ENCODE measurements at regions not wholly inside any gene's neighbourhood (a gene's known extent, or its start where the extent isn't known, plus 50 kb on each side); places are given as distances from the start of the nearest gene placed in this dataset.
A peak's percentile ranks its signal among the peaks of the same experiment; 100 is the strongest.

DNA sequence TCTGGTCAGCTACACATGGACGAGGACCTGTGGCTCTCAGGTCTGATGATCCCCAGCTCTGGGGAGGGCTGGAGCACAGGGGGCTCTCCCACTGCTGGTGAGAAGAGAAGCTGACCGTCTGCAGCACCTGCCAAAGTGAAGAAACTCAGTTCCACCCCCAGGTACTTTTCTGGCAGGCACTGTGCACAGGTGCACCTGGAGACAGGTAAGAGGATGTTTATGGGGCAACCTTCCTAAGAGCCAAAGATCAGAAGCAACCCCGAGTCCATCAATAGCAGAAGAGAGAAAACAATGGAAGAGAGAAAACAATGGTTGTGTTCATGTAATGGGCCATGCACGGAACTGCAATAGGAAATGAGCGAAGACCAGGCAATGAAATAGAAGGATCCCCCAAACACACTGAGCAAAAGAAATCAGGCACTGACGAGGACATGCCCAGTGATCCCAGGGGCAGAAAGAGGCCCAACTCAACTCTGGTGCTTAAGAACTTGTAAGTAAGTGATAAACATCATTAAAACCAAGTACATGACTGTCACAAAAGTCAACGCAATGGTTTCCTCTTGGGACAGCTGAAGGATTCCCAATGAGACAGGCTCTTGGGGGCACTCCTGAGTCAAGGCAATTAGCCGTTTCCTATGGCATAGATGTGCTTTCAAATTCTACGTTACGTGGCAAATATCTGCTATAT is 95.0 kb upstream of the ALDH1A3 start:
- H3K27ac Mint-ChIP-seq, result no peak overlapping the region
- no peaks in the 10 kb centered on the region for H3K9me3 Mint-ChIP-seq
- H3K4me1 Mint-ChIP-seq (ENCODE audit: low read depth), result no peaks in the 10 kb centered on the region
- no peaks in the 10 kb centered on the region for H3K27me3 Mint-ChIP-seq (ENCODE audit: low read depth)
- H3K4me3 Mint-ChIP-seq, result no peak overlapping the region
- H3K36me3 Mint-ChIP-seq (ENCODE audit: low read depth), result no peaks in the 10 kb centered on the region
- no peak for DNase-seq (ENCODE audit: low spot score)

DNA sequence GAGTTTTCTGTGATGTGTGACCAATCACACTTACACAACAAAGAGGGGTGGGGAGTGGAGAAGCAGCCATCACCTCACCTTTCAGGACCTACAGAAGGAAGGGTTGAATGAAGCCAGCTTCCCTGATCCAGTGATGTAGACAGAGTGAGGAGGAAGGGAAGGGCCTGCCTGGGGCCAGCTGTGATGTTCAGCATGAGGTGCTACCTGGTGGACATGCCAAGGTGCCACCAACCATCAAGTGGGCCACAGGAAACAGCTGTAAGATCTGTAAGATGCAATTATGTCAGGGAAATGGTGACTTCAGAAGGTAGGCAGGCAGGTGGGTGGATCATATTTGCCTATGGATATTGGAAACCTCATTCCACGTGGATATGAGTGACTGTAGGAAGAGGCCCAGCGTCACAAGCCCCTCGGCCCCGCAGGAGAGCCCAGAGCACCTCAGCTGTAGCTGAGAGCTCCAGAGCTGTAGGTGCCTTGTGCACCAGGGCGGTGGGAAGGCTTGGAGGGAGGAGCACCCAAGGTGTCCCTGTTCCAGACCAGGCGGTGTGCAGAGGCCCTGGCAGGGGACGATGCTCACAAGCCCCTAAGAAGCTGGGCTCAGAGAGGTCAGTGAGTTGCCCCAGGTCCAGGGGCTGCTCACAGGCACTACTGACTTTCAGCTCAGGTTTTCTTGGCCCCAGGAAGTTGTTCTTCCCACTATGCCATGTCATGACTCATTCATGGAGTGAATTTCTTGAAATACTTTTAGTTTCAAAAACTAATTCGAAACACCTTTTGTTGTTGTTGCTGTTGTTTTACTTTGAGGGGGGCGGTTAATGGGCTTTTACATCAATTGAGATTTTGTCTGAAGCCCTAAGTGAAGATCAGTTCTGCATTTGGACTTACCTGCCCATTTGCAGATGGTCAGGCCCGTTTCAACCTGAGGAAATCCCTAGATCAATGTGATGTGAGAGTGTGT is 94.2 kb upstream of the ALDH1A3 start:
- no peak overlapping the region for H3K27ac Mint-ChIP-seq
- H3K4me1 Mint-ChIP-seq (ENCODE audit: low read depth), result no peaks in the 10 kb centered on the region
- H3K27me3 Mint-ChIP-seq (ENCODE audit: low read depth), result no peaks in the 10 kb centered on the region
- H3K36me3 Mint-ChIP-seq (ENCODE audit: low read depth), result no peaks in the 10 kb centered on the region
- no peak overlapping the region for H3K4me3 Mint-ChIP-seq
- H3K9me3 Mint-ChIP-seq, result no peaks in the 10 kb centered on the region
- no peak for DNase-seq (ENCODE audit: low spot score)

DNA sequence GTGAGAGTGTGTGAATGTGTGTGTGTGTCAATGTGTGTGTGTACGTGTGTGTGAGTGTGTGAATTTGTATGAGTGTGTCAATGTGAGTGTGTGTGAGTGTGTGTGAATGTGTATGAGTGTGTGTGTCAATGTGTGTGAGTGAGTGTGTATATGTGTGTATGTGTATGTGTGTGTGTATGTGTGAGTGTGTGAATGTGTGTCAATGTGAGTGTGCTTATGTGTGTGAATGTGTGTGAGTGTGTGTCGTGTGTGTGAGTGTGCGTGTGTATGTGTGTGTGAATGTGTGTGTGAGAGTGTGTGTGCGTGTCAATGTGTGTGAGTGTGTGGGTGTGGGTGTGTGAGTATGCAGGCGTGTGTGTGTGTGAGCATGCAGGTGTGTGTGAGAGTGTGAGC is 93.5 kb upstream of the ALDH1A3 start:
- DNase-seq (ENCODE audit: low spot score), result no peak
- Mint-ChIP-seq H3K4me3 (no peak overlapping the region), H3K4me1 (ENCODE audit: low read depth) (no peaks in the 10 kb centered on the region), H3K27me3 (ENCODE audit: low read depth) (no peaks in the 10 kb centered on the region), H3K27ac (no peak overlapping the region), H3K36me3 (ENCODE audit: low read depth) (no peaks in the 10 kb centered on the region), H3K9me3 (no peaks in the 10 kb centered on the region)

DNA sequence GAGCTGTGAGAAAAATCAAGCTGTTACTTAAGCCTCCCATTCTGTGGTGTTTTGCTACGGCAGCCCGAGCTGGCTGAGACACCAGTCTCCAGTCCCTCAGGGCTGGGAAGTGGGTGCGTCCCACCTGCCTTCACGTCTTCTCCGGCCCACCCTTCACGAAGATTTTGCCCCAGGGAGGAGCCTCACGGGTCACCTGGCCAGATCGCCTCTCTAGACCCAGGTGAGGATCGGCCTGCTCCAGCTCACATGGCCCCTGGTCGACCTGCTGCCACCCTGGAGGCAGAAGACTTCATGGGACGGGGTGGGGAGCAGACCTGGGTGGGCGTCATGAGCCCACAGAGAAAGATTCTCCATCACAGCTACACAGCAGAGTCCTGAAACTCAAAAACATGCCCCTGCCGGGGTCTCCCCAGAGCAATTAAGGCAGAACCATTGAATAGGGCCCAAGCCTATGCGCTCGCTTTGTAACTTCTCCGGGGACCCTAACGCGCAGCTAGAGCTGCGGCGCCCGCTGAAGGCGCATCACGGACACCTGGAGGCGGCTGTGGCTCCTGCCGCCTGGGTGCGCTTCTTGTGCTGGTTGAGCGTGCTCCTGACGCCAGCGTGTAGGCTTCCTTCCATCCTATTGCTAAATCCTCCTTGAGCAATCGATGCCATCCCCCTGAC is 92.6 kb upstream of the ALDH1A3 start:
- no peak for DNase-seq (ENCODE audit: low spot score)
- Mint-ChIP-seq H3K27me3 (ENCODE audit: low read depth) (no peaks in the 10 kb centered on the region), H3K4me1 (ENCODE audit: low read depth) (no peaks in the 10 kb centered on the region)

DNA sequence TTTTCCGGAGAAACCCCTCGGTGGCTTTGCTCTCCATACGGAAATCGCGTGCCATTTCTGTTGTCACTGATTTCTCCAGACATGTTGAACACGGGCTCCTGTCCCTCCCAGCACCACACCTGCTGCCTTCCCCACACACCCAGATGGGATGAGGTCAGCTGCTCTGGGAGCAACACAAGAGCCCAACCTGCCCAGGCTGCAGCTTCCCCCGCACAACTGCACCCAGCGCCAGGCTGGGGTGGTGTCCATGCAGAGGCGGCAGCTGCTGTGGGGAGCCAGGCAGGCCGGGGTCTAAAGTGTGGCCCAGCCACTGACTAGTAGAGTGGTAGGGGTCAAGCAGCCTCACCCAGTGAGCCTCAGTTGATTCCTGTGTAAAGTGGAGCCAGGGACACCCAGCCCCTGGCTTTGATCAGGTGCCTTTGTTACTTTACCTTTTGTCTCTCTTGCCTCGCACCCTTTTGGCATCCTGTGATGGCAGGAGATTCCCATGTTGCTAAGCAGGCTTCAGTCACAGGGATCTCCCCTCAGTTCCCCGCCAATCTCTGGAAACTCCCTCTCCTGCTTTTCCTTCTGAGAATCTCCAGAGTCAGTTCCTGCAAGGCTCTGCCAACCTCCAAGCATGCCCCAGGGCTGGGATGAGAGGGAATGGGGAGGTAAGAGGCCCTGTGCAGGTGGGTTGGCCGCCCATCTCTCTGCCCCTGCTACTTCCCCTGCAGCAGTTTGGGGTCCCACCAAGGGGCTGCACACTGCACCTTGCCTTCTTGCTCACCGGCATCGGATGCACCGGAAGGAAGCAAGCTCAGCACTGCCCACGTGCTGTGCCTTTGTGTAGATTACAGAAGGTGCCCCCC is 91.8 kb upstream of the ALDH1A3 start:
- Mint-ChIP-seq H3K4me3 (no peak overlapping the region), H3K27me3 (ENCODE audit: low read depth) (peaks cover 5% of the 10 kb centered on the region), H3K36me3 (ENCODE audit: low read depth) (no peaks in the 10 kb centered on the region), H3K9me3 (no peaks in the 10 kb centered on the region), H3K27ac (no peak overlapping the region), H3K4me1 (ENCODE audit: low read depth) (no peaks in the 10 kb centered on the region)
- DNase-seq (ENCODE audit: low spot score), result no peak

More for the DNA sequence above, 92.6 kb upstream of the ALDH1A3 start:
- H3K36me3 Mint-ChIP-seq (ENCODE audit: low read depth), result no peaks in the 10 kb centered on the region
- no peak overlapping the region for H3K27ac Mint-ChIP-seq
- no peaks in the 10 kb centered on the region for H3K9me3 Mint-ChIP-seq
- H3K4me3 Mint-ChIP-seq, result no peak overlapping the region

DNA sequence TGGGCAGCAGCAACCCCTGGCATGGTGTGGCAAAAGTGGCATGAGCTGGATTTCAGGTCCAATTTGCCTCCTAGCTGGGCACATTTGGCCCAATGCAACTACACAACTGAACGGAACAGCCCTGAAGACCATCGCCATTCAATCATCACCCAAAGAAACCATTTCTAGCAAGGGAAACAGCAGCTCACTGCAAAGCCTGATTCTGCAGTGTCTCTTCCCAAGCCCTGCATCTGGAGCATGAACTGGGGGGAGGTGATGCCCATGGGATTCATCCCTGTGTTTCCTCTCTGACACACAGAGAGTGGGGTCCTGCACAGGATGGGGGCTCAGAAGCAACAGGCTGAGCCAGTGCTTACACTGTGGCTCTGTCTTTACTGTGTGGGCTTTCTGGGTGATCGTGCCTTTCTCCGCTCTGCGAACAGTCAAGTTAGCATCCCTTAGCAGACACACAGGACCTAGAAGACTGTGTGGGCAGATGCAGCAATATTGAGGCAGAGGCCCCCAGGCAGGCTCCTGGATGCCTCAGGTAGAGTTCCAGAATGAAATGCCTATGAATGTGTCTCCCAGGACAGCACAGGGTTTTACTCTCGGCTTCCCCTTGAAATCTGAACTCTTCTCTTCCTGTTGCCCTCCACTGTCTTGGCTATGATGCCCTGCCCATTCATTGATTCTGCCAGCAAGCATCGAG is 91.1 kb upstream of the ALDH1A3 start:
- Mint-ChIP-seq H3K9me3 (no peaks in the 10 kb centered on the region), H3K27me3 (ENCODE audit: low read depth) (peaks cover 5% of the 10 kb centered on the region), H3K36me3 (ENCODE audit: low read depth) (no peaks in the 10 kb centered on the region), H3K27ac (no peak overlapping the region), H3K4me3 (no peak overlapping the region), H3K4me1 (ENCODE audit: low read depth) (no peaks in the 10 kb centered on the region)
- DNase-seq (ENCODE audit: low spot score), result no peak

DNA sequence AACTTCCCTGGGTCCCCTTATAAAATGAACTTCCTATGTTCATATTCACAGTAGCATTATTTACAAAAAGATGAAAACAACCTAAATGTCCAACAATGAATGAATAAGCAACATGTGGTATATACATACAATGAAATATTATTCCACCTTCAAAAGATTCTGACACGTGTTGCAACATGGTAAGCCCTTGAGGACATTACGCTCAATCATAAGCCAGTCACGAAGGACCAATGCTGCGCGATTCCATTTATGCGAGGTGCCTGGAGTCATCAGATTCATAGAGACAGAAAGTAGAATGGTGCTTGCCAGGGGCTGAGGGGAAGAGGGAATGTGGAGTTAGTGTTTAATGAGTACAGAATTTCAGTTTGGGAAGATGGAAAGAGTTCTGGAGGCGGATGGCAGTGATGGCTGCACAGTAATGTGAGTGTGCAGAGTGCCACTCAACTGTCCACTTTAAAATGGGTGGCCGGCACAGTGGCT is 88.8 kb upstream of the ALDH1A3 start:
- peaks cover 14% of the 10 kb centered on the region for H3K27me3 Mint-ChIP-seq (ENCODE audit: low read depth)
- no peak overlapping the region for H3K27ac Mint-ChIP-seq
- H3K4me3 Mint-ChIP-seq, result no peak overlapping the region
- H3K36me3 Mint-ChIP-seq (ENCODE audit: low read depth), result no peaks in the 10 kb centered on the region
- DNase-seq (ENCODE audit: low spot score), result no peak
- H3K4me1 Mint-ChIP-seq (ENCODE audit: low read depth), result no peaks in the 10 kb centered on the region
- no peaks in the 10 kb centered on the region for H3K9me3 Mint-ChIP-seq

DNA sequence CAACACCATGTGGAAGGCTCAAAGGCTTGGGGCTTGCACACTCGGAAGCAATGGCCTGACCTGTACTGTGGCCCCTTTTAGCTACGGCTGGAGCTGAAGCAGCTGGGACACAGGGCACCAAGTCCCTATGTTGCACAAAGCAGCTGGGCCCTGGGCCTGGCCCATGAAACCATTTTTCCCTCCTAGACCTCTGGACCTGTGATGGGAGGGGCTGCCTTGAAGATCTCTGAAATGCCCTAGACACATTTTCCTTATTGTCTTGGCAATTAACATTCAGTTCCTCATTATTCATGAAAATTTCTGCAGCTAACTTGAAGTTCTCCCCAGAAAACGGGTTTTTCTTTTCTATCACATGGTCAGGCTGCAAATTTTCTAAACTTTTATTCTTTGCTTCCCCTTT is 85.6 kb upstream of the ALDH1A3 start:
- H3K27ac Mint-ChIP-seq, result no peak overlapping the region
- peaks cover 16% of the 10 kb centered on the region for H3K27me3 Mint-ChIP-seq (ENCODE audit: low read depth)
- DNase-seq (ENCODE audit: low spot score), result peak; percentile 1
- no peaks in the 10 kb centered on the region for H3K9me3 Mint-ChIP-seq
- H3K4me3 Mint-ChIP-seq, result no peak overlapping the region
- H3K36me3 Mint-ChIP-seq (ENCODE audit: low read depth), result no peaks in the 10 kb centered on the region
- H3K4me1 Mint-ChIP-seq (ENCODE audit: low read depth), result no peaks in the 10 kb centered on the region

DNA sequence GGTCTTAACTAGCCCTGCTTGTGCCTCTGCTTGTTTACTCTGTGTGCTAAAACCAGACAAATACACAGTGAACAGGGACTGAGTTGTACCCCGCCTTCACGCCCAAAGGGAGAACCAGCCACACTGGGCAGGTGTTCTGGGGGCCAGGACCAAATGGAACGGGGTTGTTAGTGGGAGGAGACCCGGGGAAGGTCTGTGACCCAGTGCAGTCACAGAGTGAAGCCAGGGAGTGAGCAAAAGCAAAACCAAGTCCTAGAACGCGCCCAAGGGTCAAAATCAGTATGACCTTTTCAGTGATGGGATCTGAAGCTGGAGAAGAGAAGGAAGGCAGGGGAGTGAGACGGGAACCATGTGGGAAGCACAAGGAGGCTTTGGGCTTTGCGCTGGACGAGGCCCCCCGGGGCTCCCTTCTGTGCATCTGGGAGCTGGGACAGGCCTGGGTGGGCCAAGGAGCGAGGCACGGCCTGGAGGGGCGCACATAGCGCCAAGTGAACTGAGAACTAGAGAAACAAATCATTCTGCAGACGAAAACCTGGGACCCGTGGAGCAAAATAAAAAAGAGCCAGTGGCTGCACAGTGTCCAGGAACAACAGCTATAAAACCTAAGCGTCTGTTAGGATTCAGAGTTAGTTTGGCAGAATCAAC is 78.3 kb upstream of the ALDH1A3 start:
- Mint-ChIP-seq H3K27ac (no peak overlapping the region), H3K36me3 (ENCODE audit: low read depth) (no peaks in the 10 kb centered on the region), H3K4me3 (no peak overlapping the region), H3K27me3 (ENCODE audit: low read depth) (peaks cover 2% of the 10 kb centered on the region), H3K4me1 (ENCODE audit: low read depth) (no peaks in the 10 kb centered on the region), H3K9me3 (no peaks in the 10 kb centered on the region)
- DNase-seq (ENCODE audit: low spot score), result no peak

DNA sequence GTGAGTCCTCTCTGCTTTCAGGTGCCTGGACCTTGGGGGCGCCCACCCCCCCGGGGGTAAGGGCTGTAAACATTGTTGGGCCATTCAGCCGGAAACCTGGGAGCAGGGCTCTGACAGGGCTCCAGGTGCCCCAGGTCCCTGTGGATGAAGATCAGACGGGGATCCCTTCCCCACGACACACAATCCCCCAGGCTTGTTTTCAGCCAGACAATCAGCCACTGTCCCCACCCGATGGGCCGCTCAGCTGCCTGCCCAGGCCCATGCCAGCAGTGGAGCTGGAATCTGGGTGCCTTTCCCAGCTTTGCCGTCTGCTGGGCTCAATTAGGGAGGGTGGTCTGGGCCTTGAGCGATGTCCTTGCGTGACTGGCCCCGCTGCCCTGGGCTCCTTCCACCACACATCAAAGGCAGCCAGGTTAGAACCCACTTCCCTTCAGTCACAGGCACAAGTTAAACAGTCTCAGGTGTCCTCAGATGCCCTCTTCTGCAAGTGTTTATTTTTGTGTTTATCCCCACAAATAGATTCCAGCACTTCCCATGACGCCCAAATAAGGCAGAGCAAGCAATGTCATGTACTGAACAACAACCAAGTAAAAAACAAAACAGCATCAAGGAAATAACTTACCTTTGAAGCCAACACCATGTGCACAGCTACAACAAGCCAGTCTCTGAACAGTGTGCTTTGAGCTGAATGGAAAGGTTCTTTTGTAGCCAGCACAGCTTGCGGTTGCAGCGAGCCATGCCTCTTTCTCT is 77.0 kb upstream of the ALDH1A3 start:
- no peaks in the 10 kb centered on the region for H3K4me1 Mint-ChIP-seq (ENCODE audit: low read depth)
- no peak overlapping the region for H3K4me3 Mint-ChIP-seq
- no peak for DNase-seq (ENCODE audit: low spot score)
- H3K27me3 Mint-ChIP-seq (ENCODE audit: low read depth), result peaks cover under 1% of the 10 kb centered on the region
- no peak overlapping the region for H3K27ac Mint-ChIP-seq
- no peaks in the 10 kb centered on the region for H3K9me3 Mint-ChIP-seq
- no peaks in the 10 kb centered on the region for H3K36me3 Mint-ChIP-seq (ENCODE audit: low read depth)

DNA sequence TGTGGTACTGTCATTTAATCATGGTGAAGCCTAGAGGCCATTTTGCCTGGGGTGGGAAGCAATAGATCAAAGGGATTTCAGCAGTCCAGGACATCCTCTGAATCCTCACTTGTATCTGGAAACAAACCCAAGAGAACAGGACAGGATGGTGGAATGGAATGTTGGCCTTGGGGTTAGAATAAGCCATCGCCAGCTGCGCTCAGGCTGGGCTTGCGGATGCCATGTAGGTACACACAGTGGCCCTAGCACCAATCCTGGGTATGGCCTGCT is 76.5 kb upstream of the ALDH1A3 start:
- Mint-ChIP-seq H3K4me1 (ENCODE audit: low read depth) (no peaks in the 10 kb centered on the region), H3K4me3 (no peak overlapping the region), H3K9me3 (no peaks in the 10 kb centered on the region), H3K27ac (no peak overlapping the region), H3K27me3 (ENCODE audit: low read depth) (no peaks in the 10 kb centered on the region), H3K36me3 (ENCODE audit: low read depth) (no peaks in the 10 kb centered on the region)
- DNase-seq (ENCODE audit: low spot score), result no peak

DNA sequence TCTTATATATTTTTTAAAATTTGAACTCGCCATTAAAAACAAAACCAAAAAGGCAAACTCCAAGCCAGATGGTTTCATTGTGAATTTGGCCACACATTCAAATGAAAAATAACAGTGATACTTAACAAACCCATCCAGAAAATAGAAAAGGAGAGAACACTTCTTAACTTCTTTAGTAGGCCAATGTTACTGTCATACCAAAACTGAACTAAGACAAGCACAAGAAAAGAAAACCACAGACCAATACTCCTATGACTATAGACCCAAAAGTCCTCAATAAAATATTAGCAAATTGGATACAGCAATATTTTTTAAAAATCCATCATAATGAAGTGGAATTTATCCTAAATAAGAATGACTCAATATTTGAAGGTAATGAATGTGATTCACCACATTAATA is 73.5 kb upstream of the ALDH1A3 start:
- H3K9me3 Mint-ChIP-seq, result peaks cover 6% of the 10 kb centered on the region
- H3K36me3 Mint-ChIP-seq (ENCODE audit: low read depth), result no peaks in the 10 kb centered on the region
- H3K4me3 Mint-ChIP-seq, result no peak overlapping the region
- DNase-seq (ENCODE audit: low spot score), result no peak
- no peaks in the 10 kb centered on the region for H3K27me3 Mint-ChIP-seq (ENCODE audit: low read depth)
- H3K4me1 Mint-ChIP-seq (ENCODE audit: low read depth), result no peaks in the 10 kb centered on the region
- no peak overlapping the region for H3K27ac Mint-ChIP-seq
